ENCODE measurements at regions not wholly inside any gene's neighbourhood (a gene's known extent, or its start where the extent isn't known, plus 50 kb on each side); places are given as distances from the start of the nearest gene placed in this dataset.

DNA sequence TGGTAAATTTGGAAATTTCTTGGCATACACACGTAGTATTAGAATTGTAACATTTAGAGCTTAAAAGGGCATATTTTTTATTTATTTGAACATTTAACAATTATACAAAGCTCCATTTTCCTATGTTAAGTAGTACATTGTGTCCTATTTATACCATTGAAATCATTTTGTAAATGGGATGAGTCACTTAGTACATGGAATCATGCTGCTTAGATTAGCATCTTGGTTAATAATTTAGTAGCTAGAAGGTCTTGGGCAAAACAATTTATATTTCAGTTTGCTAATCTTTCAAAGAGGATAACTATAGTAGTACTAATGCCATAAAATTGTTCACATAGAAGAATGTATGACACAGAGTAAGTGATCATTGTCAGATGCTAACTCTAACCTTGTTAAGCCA is 450.1 kb upstream of the LUZP2 start:
- DNase-seq (ENCODE audit: low read depth), result peak; percentile 4
- no peak overlapping the region for H3K4me3 ChIP-seq (replicated peaks; ENCODE audit: low read depth, low read length)
- TF ChIP-seq, protein P1, sequence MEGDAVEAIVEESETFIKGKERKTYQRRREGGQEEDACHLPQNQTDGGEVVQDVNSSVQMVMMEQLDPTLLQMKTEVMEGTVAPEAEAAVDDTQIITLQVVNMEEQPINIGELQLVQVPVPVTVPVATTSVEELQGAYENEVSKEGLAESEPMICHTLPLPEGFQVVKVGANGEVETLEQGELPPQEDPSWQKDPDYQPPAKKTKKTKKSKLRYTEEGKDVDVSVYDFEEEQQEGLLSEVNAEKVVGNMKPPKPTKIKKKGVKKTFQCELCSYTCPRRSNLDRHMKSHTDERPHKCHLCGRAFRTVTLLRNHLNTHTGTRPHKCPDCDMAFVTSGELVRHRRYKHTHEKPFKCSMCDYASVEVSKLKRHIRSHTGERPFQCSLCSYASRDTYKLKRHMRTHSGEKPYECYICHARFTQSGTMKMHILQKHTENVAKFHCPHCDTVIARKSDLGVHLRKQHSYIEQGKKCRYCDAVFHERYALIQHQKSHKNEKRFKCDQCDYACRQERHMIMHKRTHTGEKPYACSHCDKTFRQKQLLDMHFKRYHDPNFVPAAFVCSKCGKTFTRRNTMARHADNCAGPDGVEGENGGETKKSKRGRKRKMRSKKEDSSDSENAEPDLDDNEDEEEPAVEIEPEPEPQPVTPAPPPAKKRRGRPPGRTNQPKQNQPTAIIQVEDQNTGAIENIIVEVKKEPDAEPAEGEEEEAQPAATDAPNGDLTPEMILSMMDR (IDR thresholded peaks at IDR 0.05; ENCODE audit: low read length, missing control alignments), result no peak

DNA sequence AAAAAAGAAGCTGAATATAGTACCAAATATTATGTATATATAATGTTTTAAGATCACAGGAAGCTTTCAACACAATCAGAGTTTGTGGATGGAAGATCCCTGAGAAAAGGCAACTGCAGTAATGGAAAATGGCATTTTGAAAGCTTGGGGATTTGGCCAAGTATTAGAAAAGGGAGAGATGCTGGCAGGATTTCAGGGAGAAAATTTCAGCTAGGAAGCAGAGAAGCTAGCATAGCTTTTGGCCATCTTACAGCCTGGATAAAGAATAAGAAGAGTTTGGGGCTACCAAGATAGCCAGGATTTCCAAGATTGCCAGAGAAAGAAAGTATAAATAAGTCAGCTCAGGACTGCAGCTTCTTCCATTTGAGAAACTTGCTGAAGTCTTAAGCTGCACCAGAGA is 440.8 kb upstream of the LUZP2 start:
- TF ChIP-seq, protein P1 (IDR thresholded peaks at IDR 0.05; ENCODE audit: low read length, missing control alignments), result no peak
- no peak overlapping the region for H3K4me3 ChIP-seq (replicated peaks; ENCODE audit: low read depth, low read length)
- DNase-seq (ENCODE audit: low read depth), result no peak

DNA sequence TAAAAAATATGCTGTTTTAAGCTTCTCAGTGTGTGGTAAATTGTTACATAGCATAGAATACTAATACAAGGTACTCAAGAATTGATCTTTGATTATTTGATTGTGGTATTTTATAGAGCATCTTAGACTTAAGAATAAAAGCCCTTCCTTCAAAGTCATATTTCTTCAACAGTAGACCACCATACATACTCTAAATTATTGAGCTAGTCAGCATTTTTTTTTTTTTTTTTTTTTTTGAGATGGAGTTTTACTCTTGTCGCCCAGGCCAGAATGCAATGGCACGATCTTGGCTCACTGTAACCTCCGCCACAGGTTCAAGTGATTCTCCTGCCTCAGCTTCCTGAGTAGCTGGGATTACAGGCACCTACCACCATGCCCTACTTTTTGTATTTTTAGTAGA is 436.7 kb upstream of the LUZP2 start:
- no peak overlapping the region for H3K4me3 ChIP-seq (replicated peaks; ENCODE audit: low read depth, low read length)
- TF ChIP-seq, protein P1 (IDR thresholded peaks at IDR 0.05; ENCODE audit: low read length, missing control alignments), result no peak
- DNase-seq (ENCODE audit: low read depth), result no peak

DNA sequence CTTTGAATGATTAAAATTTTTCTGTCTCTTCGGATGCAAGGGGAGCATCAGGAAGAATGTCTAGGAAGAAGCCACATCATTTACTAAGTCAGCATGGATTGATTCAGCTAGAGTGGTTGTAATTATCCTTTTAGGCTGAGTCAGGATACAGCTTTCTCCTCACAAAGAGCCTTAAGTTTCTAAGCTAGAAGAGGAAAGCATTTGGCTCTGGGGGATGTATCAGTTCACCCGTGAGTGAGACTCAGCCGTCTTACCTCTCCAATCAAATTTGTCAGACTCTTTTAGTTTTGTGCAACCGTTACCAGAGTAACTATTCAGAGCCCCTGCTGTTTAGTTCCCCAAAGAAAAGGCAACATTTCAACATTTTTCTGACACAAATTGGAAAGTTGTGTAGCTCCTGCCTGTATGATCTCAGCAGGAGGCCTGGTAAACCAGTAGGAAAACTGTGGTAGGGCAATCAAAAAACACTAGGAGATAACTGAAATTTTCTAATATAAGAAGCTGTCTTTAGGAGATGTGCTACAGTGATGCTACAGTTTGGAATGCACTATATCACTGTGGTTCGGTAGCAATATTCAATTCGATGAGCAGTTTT is 432.4 kb upstream of the LUZP2 start:
- DNase-seq (ENCODE audit: low read depth), result no peak
- H3K4me3 ChIP-seq (replicated peaks; ENCODE audit: low read depth, low read length), result no peak overlapping the region
- TF ChIP-seq, protein P1 (IDR thresholded peaks at IDR 0.05; ENCODE audit: low read length, missing control alignments), result no peak

DNA sequence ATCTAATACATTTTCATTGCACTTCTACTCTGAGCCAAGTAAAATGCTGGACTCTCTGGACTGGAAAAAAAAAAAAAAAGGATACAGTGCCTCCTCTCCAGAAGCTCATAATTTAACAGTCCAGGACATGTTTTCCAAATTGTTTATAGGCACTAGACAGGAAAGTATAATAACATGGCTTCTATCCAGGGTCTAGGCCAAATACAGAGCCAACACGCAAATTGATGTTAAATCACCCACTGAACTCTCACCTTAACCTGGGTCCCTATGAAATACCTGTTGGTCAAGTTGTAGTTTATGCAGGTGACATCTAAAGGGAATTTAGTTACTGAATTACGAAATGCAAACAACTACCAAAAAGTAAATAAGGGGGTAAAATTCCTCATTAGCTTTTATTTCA is 428.7 kb upstream of the LUZP2 start:
- TF ChIP-seq, protein P1 (IDR thresholded peaks at IDR 0.05; ENCODE audit: low read length, missing control alignments), result no peak
- no peak for DNase-seq (ENCODE audit: low read depth)
- H3K4me3 ChIP-seq (replicated peaks; ENCODE audit: low read depth, low read length), result no peak overlapping the region

DNA sequence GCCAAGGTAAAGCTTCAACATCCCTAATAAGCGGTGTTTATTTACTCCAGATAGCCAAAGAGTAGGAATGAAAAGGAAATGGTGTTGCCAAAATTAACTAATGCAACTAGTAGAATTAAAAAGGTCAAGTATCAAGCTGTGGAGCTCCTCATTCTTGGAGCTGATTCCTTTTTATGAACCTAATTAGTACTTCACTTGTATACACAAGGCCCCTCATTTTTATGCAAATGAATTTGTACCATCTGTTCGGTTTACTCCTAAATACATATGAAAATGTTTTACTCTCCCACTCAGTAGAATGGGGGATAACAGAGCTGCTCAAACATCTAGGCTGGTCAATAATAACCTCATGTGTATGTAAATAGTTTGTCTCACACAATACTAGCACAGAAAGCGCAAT is 426.4 kb upstream of the LUZP2 start:
- no peak for DNase-seq (ENCODE audit: low read depth)
- TF ChIP-seq, protein P1 (IDR thresholded peaks at IDR 0.05; ENCODE audit: low read length, missing control alignments), result no peak

DNA sequence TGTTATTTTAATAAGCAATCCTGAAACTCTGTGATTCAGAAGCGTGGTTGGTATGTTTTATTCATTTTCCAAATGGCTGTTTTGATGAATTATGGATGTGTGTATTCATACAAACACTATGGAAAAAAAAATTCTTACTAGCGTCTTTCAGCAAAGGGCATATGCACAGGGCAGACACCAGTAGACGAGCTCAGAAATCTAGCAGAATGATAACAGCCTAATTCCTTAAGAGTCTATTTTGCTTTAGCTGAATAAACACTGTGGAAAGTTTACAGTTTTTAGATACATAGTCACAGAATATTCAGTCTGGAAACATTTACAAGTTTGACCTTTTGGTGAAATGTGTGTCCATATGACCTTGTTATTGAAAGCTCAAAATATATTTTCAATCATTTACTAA is 418.8 kb upstream of the LUZP2 start:
- no peak for DNase-seq (ENCODE audit: low read depth)
- TF ChIP-seq, protein P1 (IDR thresholded peaks at IDR 0.05; ENCODE audit: low read length, missing control alignments), result no peak
- H3K4me3 ChIP-seq (replicated peaks; ENCODE audit: low read depth, low read length), result no peak overlapping the region

More for the DNA sequence above, 426.4 kb upstream of the LUZP2 start:
- no peak overlapping the region for H3K4me3 ChIP-seq (replicated peaks; ENCODE audit: low read depth, low read length)

Measured in fibroblast of pulmonary artery (primary cell).